Erythroblast (primary cell): ENCODE measurements at regions not wholly inside any gene's neighbourhood (a gene's known extent, or its start where the extent isn't known, plus 50 kb on each side); places are given as distances from the start of the nearest gene placed in this dataset.

ENCODE experiments used
- GATA1 ChIP-seq: IDR thresholded peaks from 2 replicates; pipeline ENCODE4 v1.6.1; 2011; ENCODE audit warnings: low read depth, mild to moderate bottlenecking, control low read depth, low read length, moderate library complexity
- POLR2A ChIP-seq: IDR thresholded peaks from 2 replicates; pipeline ENCODE4 v1.6.1; 2011; ENCODE audit warnings: mild to moderate bottlenecking, low read length

DNA sequence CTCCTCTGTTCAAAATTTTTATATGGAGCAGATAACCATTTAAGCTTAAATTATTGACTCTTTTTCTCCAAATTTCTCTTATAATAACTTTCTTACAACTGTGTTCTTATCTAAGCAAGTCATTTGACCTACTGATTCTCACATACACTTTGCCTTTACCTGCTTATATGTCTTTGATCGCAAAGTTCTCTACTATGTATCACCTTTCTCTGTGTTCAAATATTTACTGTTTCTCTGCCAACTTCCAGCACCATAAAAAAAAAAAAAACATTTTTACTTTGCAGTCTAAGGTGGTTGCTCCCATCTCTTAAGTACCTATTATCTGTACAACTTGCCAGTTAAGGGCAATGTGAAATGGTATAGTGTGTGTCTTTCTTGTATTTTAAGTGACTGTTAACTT lies 100.8 kb upstream of the DPH6 start:
- TF ChIP-seq POLR2A (no peak), GATA1 (no peak)
